ENCODE measurements at regions not wholly inside any gene's neighbourhood (a gene's known extent, or its start where the extent isn't known, plus 50 kb on each side); places are given as distances from the start of the nearest gene placed in this dataset.

DNA sequence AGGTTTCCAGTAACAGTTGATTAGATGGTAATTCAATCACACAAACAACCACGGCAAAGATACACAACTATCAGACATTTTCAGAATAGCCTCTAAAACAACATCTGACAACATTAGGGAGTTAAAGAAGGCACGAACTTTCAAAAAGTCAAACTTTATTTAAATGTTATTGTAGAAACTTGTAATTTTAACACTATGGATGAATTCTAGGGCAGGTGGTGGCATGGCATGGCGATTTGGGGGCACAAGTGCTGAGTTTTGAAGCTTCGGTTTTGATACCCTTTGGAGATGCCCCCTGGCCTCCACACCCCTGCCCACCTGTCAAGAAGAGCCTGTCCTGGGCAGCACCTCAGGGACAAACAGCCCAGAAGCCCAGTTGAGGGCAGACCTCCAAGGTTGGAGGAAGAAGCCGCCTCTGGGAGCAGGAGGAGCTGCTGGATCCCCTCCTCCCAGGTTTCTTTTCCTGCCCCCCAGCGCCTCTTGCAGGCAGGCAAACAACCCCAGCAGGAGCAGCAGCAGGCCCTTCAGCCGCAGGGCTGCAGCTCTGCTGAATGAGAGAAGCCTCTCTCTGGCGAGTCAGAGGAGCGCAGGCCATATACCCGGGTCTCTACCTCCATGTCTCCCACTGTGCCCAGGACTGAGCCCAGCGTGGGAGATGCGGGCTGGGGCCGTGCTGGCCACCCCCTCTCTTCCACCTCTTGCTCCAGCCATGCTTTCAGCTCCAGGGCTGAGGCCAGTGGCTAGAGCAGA is 102.1 kb upstream of the IGLL5 start:
- TF ChIP-seq, protein P1, sequence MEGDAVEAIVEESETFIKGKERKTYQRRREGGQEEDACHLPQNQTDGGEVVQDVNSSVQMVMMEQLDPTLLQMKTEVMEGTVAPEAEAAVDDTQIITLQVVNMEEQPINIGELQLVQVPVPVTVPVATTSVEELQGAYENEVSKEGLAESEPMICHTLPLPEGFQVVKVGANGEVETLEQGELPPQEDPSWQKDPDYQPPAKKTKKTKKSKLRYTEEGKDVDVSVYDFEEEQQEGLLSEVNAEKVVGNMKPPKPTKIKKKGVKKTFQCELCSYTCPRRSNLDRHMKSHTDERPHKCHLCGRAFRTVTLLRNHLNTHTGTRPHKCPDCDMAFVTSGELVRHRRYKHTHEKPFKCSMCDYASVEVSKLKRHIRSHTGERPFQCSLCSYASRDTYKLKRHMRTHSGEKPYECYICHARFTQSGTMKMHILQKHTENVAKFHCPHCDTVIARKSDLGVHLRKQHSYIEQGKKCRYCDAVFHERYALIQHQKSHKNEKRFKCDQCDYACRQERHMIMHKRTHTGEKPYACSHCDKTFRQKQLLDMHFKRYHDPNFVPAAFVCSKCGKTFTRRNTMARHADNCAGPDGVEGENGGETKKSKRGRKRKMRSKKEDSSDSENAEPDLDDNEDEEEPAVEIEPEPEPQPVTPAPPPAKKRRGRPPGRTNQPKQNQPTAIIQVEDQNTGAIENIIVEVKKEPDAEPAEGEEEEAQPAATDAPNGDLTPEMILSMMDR (IDR thresholded peaks at IDR 0.05), result no peak
- TF ChIP-seq POLR2A (IDR thresholded peaks at IDR 0.05), result no peak

Data from ovary (tissue), 3 donors.